ENCODE measurements at regions not wholly inside any gene's neighbourhood (a gene's known extent, or its start where the extent isn't known, plus 50 kb on each side); places are given as distances from the start of the nearest gene placed in this dataset.
"Not testable (repeated sequence)": the region's sequence is repeated elsewhere in the genome, so short reads cannot be mapped to it uniquely, and the experiment has no call there.

DNA sequence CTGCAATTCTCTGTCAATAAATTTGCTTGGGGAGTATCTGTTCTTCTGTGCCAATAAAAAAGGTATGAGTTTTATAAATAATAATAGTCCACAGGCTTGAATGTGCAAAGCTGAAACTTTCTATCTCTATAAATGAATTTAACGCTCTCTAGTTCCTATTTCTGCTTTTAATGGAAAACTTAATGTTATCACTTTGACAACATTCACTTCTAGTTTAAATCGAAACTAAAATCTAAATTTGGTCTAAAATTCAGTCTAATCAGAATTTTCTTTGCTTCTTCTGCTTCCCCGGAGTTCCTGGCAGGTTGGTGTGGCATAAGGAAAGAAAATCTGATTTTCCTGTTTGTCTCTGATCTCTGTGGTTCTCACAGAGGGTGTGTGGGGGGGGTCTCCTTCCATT is 450.1 kb upstream of the TBL1XR1 start:
- DNase-seq, result no peak

GRCh38 chr3:177647876-177648275 is 450.6 kb upstream of the TBL1XR1 start:
- DNase-seq, result no peak

GRCh38 chr3:177652556-177653291 is 455.4 kb upstream of the TBL1XR1 start:
- DNase-seq, result no peak

DNA sequence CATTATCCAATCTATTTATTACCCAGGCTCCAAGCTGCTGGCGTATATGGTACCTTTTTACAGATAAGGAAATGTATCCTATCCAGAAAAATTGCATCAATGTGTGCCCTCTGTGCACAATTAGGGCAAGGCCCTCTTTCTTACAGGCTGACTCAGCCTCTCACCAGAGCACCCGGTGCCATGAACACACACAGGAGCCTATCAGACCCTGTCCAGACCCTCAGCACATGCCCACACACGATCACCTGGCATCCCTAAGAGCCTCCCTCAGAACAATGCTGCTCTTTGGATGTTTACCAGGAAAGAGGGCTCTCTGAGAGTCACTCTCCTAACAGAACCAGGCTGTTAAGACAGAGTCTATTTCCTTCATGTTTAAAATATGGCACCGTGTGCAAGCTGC is 460.0 kb upstream of the TBL1XR1 start:
- DNase-seq, result no peak

DNA sequence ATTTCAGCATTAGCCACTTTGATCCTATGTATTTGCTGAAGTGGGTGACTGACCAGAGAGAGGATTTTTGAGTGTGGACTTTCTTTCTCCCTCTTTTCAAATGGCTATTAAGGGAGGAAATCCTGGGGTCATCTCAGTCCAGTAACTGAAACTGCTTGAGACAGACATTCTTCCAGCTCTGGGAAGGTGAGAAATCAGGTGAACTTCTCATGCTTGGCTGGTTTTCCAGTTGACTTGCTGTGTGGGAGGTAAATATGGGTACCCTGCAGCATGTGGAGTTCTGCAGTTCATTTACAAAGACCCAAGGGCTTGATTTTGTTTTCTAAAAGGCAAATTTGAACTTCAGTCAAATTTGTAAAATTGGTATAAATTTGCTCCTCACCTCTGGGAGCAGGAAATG is 461.1 kb upstream of the TBL1XR1 start:
- no peak for DNase-seq

- DNase-seq, result not testable (repeated sequence)
These were observed 467.3 kb upstream of the TBL1XR1 start for GRCh38 chr3:177664380-177665103.

GRCh38 chr3:177665122-177665808 is 468.0 kb upstream of the TBL1XR1 start:
- no peak for DNase-seq

DNA sequence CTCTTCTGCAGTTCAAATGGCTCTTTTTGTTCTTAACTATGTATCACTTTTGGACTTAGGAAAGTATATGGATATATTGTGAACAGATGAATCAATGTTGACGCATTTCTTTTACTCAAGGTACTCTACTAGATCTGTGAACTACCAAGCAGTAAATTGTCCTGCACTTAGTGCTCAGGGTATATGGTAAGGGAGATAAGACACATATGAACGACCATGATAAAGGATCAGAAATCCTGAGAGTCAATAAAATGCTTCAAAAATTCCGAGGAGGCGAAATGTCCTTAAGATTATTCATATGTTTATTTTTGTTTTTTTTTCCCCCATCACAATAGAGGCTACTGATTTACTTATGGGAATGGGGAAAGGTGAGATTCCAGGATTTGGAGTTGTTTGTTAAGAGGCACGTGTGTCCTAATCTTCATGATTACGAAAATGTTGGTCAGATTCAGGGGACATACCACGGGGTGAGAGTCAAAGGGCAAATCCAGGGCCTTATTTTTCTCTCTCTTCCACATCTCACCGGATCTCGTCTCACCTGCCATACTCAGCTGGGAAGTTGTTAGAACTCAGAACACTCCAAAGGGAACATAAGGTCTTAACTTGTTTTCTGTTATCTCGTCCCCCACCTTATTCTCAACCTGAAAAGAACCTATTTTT is 475.1 kb upstream of the TBL1XR1 start:
- DNase-seq, result no peak

DNA sequence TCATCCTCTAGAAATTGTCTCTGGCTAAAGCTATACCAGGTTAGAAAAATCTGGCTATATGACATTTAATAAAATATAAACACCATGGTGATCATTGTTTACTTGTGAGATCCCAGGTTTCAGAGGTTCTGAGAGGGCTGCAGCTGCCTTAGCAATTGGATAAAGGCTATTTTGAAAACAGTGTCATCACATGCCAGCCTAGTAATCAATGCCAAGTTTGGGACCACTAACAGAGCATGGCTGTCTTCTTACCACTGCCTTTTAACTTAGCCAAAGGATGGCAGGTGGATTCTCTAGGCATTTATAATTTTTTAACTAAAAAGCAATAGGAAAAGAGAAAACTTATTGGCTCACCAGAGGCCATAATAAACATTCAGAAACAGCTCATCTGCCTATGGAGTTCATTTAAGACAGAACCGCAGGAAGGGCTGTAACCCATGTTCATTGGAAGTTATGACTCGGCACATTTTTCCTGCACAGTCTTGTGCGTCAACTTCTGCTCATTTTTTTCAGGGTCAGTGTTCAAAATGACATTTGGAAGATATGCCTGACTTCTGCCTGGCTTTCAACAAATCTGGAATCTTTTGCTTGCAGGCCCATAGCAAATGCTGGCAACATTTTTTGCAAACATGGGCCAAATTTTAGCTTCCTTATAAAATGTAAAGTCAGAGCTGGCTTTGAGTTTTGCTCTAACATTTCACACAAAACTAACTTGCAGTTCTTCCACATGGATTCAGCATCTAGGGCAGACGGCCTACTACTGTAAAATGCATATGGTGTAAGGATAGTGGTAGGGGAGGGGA is 476.0 kb upstream of the TBL1XR1 start:
- DNase-seq, result no peak

DNA sequence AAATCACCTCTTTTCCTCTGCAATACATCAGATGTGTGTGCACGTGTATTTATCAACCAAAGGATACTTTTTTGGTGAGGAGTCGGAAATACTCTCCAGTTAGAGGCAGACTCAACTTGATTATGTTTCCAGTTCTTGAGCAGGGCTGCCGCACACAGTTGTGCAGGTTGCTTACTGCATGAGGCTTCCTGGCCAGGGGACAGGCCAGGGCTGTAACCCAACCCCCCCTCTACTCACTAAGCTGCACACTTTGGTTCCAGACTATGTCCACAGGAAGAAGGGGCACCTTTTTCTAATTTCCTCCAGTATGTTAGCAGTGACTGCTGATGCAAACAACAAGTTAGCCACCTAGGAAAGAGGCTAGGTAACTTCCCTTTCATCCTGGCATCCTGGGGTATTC is 476.9 kb upstream of the TBL1XR1 start:
- DNase-seq, result no peak

DNA sequence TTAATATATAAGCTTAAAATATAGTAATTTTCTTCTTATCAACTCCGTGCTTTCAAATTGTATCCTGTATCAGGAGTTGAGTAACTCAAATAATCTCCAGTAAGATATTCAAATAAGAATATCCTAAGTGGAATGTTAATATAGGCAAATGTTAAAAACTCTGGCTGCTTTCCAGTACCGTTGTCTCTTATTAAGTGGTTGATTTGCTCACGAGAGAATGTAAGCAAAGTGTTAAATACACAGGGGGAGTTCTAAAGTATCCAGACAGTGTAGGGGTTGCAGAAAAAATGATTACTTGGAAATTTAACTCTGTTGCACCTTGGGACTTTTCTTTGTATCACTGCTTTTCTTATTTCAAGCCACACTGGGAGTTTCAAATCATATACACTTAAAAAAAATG is 478.9 kb upstream of the TBL1XR1 start:
- DNase-seq, result no peak

- DNase-seq, result no peak
These were observed 479.8 kb upstream of the TBL1XR1 start for GRCh38 chr3:177676947-177677587.

- no peak for DNase-seq
These were observed 482.5 kb upstream of the TBL1XR1 start for GRCh38 chr3:177679568-177680471.

DNA sequence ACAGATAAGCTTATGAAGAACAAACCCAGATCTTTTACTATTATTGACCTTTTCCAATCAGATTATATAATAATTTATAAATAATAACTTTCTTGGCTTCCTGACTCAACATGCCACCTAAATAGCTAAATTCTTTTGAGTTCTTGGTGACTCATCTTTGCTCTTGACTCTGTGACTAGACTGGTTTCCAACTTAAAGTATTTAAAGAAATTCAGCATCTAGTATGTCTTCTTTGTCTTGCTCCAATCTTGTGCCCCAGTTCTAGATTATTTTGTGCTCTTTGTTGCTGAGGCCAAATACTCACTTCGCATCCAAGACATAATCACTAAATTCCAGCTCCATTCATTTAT is 483.2 kb upstream of the TBL1XR1 start:
- no peak for DNase-seq

- DNase-seq, result no peak
These were observed 483.9 kb upstream of the TBL1XR1 start for GRCh38 chr3:177681156-177681555.

- no peak for DNase-seq
These were observed 484.6 kb upstream of the TBL1XR1 start for GRCh38 chr3:177681852-177682251.

DNA sequence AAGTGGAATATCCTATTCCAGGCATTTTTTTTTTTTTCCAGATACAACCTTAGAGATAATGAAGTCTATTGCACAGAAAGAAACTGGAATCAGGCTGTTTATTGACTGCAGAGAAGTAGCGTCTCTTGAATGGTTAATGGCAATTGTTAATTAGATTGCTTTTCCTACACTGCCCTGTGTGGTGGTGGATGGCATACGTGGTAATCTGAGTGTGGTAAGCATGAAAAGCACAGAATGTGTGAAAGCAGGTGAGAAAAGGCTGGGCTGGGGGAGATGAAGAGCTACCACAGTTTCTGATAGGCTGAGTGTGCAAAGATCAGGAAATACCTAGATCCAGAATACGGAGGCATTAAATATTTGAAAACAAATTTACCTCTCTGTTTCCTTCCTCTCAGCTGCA is 486.3 kb upstream of the TBL1XR1 start:
- no peak for DNase-seq

DNA sequence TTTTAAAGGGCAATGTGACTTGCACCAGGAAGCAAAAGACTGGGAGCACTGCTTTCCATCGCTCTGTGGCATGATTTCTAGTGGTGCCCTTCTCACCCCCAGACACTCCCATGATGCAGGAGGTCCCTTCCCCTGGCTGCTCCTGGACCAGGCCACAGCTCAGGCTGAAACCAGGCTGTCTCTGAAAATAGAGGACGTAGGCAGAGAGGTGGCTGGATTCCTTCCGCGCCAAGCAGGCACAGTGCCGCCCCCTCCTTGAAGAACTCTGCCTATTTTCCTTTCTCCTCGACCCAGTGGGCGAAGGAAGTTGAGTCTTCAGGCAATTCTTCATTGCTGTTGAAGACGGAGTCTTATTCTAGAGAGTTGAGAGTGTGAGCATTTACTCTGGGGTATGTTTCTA is 489.4 kb upstream of the TBL1XR1 start:
- no peak for DNase-seq

GRCh38 chr3:177687291-177687690 is 490.0 kb upstream of the TBL1XR1 start:
- no peak for DNase-seq

GRCh38 chr3:177688152-177688551 is 490.9 kb upstream of the TBL1XR1 start:
- DNase-seq, result no peak

- no peak for DNase-seq
These were observed 491.8 kb upstream of the TBL1XR1 start for GRCh38 chr3:177689077-177689476.

Measured in SW 1271 (cell line).